RCC 7860 (cell line): ENCODE measurements at regions not wholly inside any gene's neighbourhood (a gene's known extent, or its start where the extent isn't known, plus 50 kb on each side); places are given as distances from the start of the nearest gene placed in this dataset.

Experiments used
- DNase-seq: peaks from one replicate; pipeline ENCODE4 v3.0.0-alpha.2; 2015; ENCODE audit warnings: low spot score
- FAIRE-seq: peaks from 2 replicates; lab custom pipeline; 2012; peaks lifted over from hg19 to GRCh38; lab: Jason Lieb, UNC

GRCh38 chr4:14850455-14851097, 151.7 kb upstream of the CPEB2 start:
- FAIRE-seq (no peak), DNase-seq (no peak)

DNA sequence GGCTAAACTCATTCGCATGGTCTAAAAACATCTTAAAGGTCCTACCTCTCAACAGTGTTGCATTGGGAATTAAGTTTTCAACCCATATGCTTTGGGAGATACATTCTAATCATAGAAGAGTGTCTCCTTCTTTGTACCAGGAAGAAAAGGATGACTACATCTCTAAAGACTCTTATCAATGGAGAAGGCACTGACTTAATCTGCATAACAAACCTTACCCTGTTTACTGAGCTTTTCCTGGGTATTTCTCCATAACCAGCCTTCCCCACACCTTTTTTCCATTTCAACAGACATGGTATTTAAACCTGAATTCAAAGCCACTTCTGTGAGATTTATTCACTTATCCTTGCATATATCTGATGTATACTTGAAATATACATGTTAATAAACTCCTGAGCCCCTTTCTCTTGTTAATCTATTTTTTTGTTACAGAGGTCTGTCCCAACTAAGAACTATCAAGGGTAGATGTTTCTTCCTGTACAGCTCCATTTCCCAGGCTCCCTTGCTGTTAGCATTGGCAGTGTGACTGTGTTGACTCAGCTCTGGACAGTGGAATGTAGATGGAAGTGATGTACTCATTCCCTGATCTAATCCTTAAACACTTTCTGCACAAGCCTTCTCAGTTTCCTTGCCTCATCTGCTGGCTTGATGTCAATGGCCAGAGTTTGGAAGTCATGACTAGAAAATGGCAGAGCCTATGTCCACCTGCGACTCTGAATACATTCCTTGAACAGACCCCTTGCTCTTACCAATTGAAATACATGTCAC, 148.9 kb upstream of the CPEB2 start:
- FAIRE-seq (peak; percentile 48), DNase-seq (peak; percentile 84)

DNA sequence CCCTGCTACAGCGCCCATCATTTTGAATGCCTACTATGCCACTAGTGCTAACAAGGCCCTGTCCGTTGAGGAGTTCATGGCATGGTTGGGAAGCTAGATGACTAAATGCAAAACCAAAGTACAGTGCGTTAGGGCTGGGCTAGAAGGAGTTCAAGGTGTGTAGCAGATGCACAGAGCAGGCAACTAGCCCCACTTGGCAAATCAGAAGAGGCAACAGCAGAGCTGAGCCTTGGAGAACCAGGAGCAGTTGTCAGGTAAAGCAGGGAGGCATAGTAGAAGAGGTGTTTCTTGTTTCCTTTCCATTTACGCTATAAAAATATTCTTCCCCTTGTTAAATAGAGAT, 146.6 kb upstream of the CPEB2 start:
- no peak for FAIRE-seq
- DNase-seq = peak; percentile 20

DNA sequence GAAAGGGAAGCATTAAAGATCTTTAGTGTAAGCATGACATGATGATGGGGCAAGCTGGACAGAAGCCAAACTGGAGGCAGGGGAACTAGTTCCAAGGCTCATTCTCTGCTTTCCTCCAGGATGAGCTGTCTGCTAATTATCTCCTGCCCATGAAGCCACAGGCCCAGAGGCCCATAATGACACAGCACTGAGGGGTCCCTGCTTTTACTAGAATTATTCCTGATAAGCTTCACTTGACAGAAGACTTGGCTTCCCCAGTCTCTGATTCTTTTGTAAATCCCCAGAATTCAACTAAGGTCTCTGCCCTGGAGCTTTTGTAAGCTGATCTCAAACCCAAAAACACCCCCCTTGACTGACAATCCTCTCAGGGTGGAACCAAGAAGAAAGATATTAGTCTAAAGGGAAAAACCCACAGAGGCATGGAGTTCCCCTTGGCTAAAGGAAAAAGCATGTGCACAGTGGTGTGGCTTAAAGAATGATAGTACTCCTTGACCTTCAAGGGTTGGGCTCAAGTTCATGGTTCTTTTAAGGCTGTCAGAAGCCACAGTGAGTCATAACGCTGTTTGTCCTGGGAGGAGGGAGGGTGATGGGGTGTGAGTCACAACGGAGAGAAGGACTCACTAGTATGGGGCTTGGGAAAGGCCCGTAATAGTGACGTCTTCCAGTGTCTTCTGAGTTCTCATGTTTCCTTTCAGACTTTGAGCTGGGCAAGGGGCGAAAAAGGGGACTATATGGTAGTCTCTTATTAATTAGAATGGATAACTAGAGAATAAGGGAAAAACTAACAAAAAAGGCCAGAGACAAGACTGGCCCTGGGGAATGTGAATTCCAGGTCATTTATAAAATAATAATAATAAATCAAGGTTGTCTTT, 146.0 kb upstream of the CPEB2 start:
- FAIRE-seq = peak; percentile 99
- peak; percentile 98 for DNase-seq

DNA sequence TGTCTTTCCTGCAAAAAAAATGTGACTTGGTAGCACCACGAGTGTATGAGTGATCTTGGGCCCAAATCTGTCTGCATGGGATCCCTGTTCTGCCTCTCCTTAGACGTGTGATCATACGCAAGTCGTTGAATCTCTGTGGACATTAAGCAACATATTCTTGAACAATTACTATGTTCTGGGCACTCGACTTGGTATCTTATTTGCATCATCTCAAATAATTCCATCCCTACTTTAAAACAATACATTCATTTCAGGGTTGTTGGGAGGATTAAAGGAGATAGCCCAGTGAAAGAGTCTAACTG, 145.4 kb upstream of the CPEB2 start:
- DNase-seq (no peak), FAIRE-seq (no peak)

GRCh38 chr4:14857475-14857874, 144.8 kb upstream of the CPEB2 start:
- no peak for FAIRE-seq
- no peak for DNase-seq

DNA sequence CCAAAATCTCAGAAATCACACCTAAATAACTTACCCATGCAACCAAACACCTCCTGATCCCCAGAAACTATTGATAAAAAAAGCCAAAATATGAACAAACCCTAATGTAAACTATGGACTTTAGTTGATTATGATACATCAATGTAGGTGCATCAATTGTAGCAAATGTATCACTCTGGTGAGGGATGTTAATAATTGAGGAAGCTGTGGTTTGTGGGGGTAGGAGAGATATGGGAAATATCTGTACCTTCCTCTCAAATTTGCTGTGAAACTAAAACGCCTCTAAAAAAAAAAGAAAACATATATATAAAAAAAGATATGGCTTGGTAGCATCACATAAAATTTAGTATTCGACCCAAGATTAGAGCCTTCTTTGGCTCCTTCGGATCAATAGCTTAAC, 144.3 kb upstream of the CPEB2 start:
- DNase-seq (no peak), FAIRE-seq (no peak)

- no peak for DNase-seq
- FAIRE-seq = no peak
These were observed 139.4 kb upstream of the CPEB2 start for GRCh38 chr4:14862891-14863290.

DNA sequence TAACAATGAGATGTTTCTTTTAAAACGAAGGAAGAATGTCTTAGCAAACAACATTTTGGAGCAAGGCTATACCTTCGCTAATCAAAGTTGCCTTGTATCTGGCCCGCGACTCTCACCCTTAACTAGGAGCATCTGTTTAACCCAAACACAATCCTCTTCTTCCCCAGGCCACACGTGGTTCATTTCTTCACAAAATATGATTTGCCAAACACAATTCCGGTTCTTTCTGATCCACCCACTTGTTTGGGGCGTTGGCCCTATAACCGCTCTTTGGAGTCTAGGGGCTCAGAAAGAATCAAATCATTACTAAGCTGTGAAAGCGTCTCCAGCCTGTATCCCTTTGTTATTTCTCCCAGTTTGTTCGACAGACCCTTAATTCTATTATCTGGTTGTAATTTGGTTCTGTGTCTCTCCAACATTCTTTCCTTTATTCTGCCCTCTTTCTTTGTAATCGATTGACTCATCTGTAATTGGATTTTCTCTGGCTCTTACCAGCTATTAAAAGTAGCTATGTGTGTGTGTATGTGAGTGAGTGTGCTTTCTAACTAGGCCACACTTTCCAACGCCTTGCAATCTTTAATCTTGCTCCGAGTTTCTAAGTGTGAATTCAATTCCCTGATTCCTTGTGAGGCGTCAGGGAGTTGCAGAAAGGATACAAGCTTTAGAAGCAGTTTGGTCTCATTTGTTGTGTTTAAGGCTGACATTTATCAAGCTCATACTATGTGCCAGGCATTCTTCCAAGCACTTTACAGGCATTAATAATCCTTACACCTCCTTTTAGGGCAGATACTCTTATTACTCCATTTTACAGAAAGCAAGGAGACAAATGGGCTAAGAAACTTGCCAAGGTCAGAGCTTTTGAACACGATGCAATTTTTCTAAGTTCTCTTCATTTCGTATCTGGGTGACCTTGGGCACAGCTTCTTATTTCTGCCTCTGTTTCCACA, 138.6 kb upstream of the CPEB2 start:
- no peak for FAIRE-seq
- DNase-seq = no peak

GRCh38 chr4:14864365-14865030, 137.8 kb upstream of the CPEB2 start:
- no peak for FAIRE-seq
- no peak for DNase-seq

GRCh38 chr4:14865031-14865366, 137.3 kb upstream of the CPEB2 start:
- DNase-seq (no peak), FAIRE-seq (no peak)

DNA sequence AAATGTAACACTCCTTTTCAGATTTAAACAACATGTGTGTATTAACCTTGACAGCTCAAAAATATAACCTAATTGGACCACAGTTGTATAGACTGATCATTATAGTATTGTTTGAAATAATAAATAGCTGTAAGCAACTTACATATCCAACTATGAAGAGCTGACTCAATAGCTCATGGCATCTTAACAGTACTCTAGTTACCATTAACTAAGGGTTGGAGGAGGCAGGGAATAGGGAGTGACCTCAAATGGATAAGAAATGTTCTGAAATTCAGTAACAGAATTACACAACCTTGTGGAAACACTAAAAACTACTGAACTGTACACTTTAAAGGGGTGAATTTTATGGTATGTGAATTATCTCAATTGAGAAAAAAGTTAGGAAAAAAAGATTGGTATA, 136.5 kb upstream of the CPEB2 start:
- DNase-seq (no peak), FAIRE-seq (peak; percentile 48)

GRCh38 chr4:14867847-14868246, 134.4 kb upstream of the CPEB2 start:
- DNase-seq (no peak), FAIRE-seq (no peak)

GRCh38 chr4:14868426-14869395, 133.6 kb upstream of the CPEB2 start:
- FAIRE-seq (no peak), DNase-seq (no peak)

DNA sequence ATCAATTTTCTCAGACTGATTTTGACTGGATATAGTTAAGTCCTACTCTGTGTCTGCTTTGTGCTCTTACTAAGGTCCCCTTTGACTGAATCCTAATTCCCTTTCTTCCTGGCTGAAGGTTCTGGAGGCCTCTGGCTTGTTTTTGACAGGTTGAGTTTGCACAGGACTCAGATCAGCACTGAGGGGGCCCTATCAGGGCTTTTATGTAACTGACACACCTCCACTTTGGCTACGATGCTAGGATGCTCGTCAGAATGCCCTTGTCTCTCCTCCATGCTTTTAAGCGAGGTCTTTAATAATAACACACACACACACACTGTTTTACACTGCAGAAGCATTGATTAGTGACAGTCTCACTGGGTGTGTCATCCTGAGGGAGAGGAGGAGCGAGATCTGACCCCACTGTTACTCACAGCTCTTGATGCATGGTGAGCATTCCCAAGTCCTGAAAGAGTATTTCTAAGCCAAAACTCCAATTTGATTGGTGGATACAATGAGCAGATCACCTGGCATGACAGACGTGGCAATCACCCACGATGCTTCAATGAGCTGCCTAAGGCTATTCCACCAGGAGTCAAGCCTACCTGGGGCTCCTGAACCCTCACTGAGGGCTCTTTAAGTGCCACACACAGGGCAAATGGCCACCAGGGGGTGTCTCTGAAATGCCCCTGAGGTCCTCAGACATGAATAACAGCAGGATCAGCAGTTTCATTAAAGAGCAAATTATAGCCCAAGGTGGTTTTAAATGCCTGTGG, 130.4 kb upstream of the CPEB2 start:
- DNase-seq (no peak), FAIRE-seq (no peak)

DNA sequence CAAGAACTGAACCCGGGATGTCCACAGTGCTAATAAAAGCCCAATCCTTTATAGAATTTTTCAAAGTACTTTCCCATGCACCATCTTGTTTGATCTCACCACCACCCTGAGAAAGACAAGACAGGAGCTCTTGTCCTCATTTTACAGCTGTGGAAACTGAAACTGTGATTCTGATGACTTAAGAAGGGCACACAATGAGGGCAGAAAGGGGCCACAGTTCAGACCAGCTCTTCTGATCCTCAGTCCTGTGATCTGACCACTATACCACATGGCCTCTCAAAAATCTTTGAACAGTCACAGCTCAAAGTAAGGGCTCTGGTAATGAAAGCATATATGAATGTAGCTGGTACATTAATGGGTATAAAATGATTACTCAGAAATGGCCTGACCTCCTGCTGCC, 127.3 kb upstream of the CPEB2 start:
- FAIRE-seq (no peak), DNase-seq (no peak)

DNA sequence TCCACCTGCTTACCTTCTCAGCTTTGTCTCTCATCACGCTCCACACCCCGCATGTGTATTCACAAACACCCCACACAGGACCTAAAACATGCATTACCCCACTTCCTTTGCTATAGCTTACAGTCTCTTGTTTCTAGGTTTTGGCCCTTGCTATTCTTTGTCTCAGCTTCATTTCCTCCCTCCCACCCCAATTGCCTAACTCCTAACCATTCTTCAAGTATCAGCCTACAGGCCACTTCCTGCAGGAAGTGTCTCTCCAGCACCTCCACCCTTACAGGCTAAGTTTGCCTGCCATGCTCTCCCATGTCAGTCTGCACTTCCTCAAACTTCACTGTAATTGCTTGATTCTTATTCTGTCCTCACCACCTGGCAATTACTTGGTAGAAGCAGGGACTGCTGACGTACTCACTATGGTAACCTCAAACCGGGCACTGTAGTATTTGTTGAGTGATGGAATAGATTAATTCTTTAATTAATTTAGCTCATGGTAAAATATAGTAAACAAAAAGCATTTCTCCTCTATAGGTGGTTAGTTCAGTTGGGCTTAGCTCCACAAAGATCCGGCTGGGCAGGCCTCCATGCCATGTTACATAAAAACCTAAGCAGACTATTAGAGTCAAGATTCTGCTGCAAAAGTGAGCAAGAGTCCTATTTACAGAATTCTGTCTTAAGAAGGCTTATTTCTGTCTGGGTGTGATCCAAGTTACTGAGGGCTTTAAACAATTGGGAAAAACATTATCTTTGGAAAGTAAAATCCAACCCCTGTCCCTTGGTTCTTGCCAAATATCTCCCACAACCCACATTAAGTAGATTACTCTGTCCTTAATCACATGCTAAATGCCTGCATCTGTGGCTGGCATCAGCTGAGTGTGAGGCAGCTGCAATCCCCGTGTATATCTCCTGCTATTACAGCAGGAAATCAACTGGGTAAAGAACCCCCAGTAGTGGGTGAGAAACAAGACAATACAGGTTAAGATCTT, 124.7 kb upstream of the CPEB2 start:
- FAIRE-seq (no peak), DNase-seq (no peak)
